A549 (cell line): ENCODE measurements at regions not wholly inside any gene's neighbourhood (a gene's known extent, or its start where the extent isn't known, plus 50 kb on each side); places are given as distances from the start of the nearest gene placed in this dataset.

Source experiments
- ATAC-seq, 2 experiments: fragments of 200-7000 bp in 1 of 2; fragments of >200 bp in 1 of 2; cut with Nextera tagmentation in 1 of 2; cut with Tn5 transposase in 1 of 2; 3 replicates each; pipeline versions ENCODE4 v1.8.0 to v1.9.1; 2018 to 2020; ENCODE audit warnings: mild to moderate bottlenecking in 1 of 2, moderate library complexity in 1 of 2
- CTCF ChIA-PET: fragments of 300-600 bp; sonication (Branson Sonifier 250); formaldehyde crosslinking; extraction: SDS; loops from one replicate; lab custom pipeline; 2021; ENCODE audit warnings: antibody characterized with exemption, inconsistent platforms; lab: Yijun Ruan, JAX
- POLR2A ChIA-PET: fragments of 350-600 bp; formaldehyde crosslinking; extraction: SDS; loops from one replicate; lab custom pipeline; 2021; ENCODE audit warnings: antibody characterized with exemption, inconsistent platforms; lab: Yijun Ruan, JAX
- DNase-seq, 2 experiments: peaks; one replicate each; pipeline versions ENCODE4 v3.0.0 to v3.0.0-alpha.2; 2011 to 2016; ENCODE audit warnings: low read depth in 1 of 2, low spot score in 1 of 2
- FAIRE-seq: peaks from 2 replicates; lab custom pipeline; 2011; peaks lifted over from hg19 to GRCh38; lab: Jason Lieb, UNC
- H3K27ac ChIP-seq, 2 experiments: fragments of >200 bp; sonication (Bioruptor Twin); formaldehyde crosslinking; 3 replicates each; pipeline ENCODE4 v1.5.1; 2016 to 2017
- H3K4me1 ChIP-seq: fragments of >200 bp; sonication (Bioruptor Twin); formaldehyde crosslinking; 3 replicates; pipeline ENCODE4 v1.6.1; 2016
- H3K4me2 ChIP-seq: fragments of >200 bp; sonication (Bioruptor Twin); formaldehyde crosslinking; 3 replicates; pipeline ENCODE4 v1.6.1; 2016
- H3K4me3 ChIP-seq: fragments of >200 bp; sonication (Bioruptor Twin); formaldehyde crosslinking; 3 replicates; pipeline ENCODE4 v1.5.1; 2016
- H3K9me3 ChIP-seq: fragments of >200 bp; sonication (Bioruptor Twin); formaldehyde crosslinking; 3 replicates; pipeline ENCODE4 v1.6.1; 2016
- ATOH8 ChIP-seq: fragments of 250-450 bp; sonication (Bioruptor Pico); IDR thresholded peaks from 2 replicates; pipeline ENCODE4 v1.5.0; 2020; ENCODE audit warnings: low read depth, mild to moderate bottlenecking, moderate library complexity
- CTCF ChIP-seq: fragments of >200 bp; sonication (Bioruptor Twin); formaldehyde crosslinking; IDR thresholded peaks from 3 replicates; pipeline ENCODE4 v1.5.1; 2016
- E2F6 ChIP-seq: IDR thresholded peaks from 2 replicates; pipeline ENCODE4 v1.6.1; 2012; ENCODE audit warnings: low read depth, borderline replicate concordance
- EHF ChIP-seq: fragments of 250-450 bp; sonication (Bioruptor Pico); IDR thresholded peaks from 2 replicates; pipeline ENCODE4 v1.5.0; 2020; ENCODE audit warnings: mild to moderate bottlenecking
- EHMT2 ChIP-seq: fragments of 200-600 bp; sonication (generic); IDR thresholded peaks from 2 replicates; pipeline ENCODE4 v1.6.1; 2016; ENCODE audit warnings: antibody characterized with exemption, low read depth, mild to moderate bottlenecking, moderate library complexity
- EP300 ChIP-seq, 2 experiments: fragments of >200 bp; sonication (Bioruptor Twin); formaldehyde crosslinking; IDR thresholded peaks; 2 replicates in 1 of 2; 3 replicates in 1 of 2; pipeline ENCODE4 v1.6.1; 2016 to 2017
- FOSB ChIP-seq: fragments of 250-450 bp; sonication (Bioruptor Pico); IDR thresholded peaks from 2 replicates; pipeline ENCODE4 v1.5.0; 2020; ENCODE audit warnings: mild to moderate bottlenecking, moderate library complexity
- FOSL2 ChIP-seq, 2 experiments: fragments of 450-650 bp in 1 of 2; fragments of >200 bp in 1 of 2; sonication (Bioruptor Twin) in 1 of 2; formaldehyde crosslinking; IDR thresholded peaks; 2 replicates each; pipeline versions ENCODE4 v1.5.0 to v1.6.1; 2016 to 2020; ENCODE audit warnings: mild to moderate bottlenecking in 1 of 2, moderate library complexity in 1 of 2
- FOXS1 ChIP-seq: fragments of 250-450 bp; sonication (Bioruptor Pico); IDR thresholded peaks from 2 replicates; pipeline ENCODE4 v1.5.0; 2020; ENCODE audit warnings: mild to moderate bottlenecking, moderate library complexity
- GATA3 ChIP-seq: IDR thresholded peaks from 2 replicates; pipeline ENCODE4 v1.6.1; 2012; ENCODE audit warnings: borderline replicate concordance
- HMGXB4 ChIP-seq: fragments of 250-450 bp; sonication (Bioruptor Pico); IDR thresholded peaks from 2 replicates; pipeline ENCODE4 v1.5.0; 2021; ENCODE audit warnings: mild to moderate bottlenecking, moderate library complexity, borderline replicate concordance
- HOXA7 ChIP-seq: fragments of 250-450 bp; sonication (Bioruptor Pico); IDR thresholded peaks from 2 replicates; pipeline ENCODE4 v1.5.0; 2020; ENCODE audit warnings: mild to moderate bottlenecking, moderate library complexity
- HOXB5 ChIP-seq: fragments of 250-450 bp; sonication (Bioruptor Pico); IDR thresholded peaks from 2 replicates; pipeline ENCODE4 v1.5.0; 2020; ENCODE audit warnings: mild to moderate bottlenecking, moderate library complexity
- MAFK ChIP-seq: fragments of 450-650 bp; IDR thresholded peaks from 2 replicates; pipeline ENCODE4 v1.6.1; 2014; ENCODE audit not compliant: partially characterized antibody
- MAX ChIP-seq: IDR thresholded peaks from 2 replicates; pipeline ENCODE4 v1.6.1; 2012
- NFE2L2 ChIP-seq: fragments of 150-350 bp; conservative IDR thresholded peaks from 2 replicates; pipeline ENCODE4 v1.6.1; 2014; ENCODE audit warnings: low read length
- NPAS2 ChIP-seq: fragments of 250-450 bp; sonication (Bioruptor Pico); IDR thresholded peaks from 2 replicates; pipeline ENCODE4 v1.8.0; 2022; ENCODE audit warnings: mild to moderate bottlenecking, moderate library complexity, borderline replicate concordance
- NR3C1 ChIP-seq: fragments of >200 bp; sonication (Bioruptor Twin); formaldehyde crosslinking; IDR thresholded peaks from 3 replicates; pipeline ENCODE4 v1.6.1; 2017
- PBX3 ChIP-seq: IDR thresholded peaks from 2 replicates; pipeline ENCODE4 v1.6.1; 2012
- POLR2A ChIP-seq: IDR thresholded peaks from 2 replicates; pipeline ENCODE4 v1.6.1; 2012; ENCODE audit warnings: mild to moderate bottlenecking, low read length
- RARB ChIP-seq: fragments of 250-450 bp; sonication (Bioruptor Pico); IDR thresholded peaks from 2 replicates; pipeline ENCODE4 v1.8.0; 2021; ENCODE audit warnings: mild to moderate bottlenecking, moderate library complexity
- REST ChIP-seq: fragments of 200-600 bp; sonication (generic); IDR thresholded peaks from 2 replicates; pipeline ENCODE4 v1.6.1; 2016; ENCODE audit warnings: antibody characterized with exemption, mild to moderate bottlenecking, moderate library complexity
- RFX5 ChIP-seq: fragments of 450-650 bp; IDR thresholded peaks from 2 replicates; pipeline ENCODE4 v1.7.1; 2014; ENCODE audit warnings: antibody characterized with exemption, mild to moderate bottlenecking, moderate library complexity
- SMC3 ChIP-seq: fragments of >200 bp; sonication (Bioruptor Twin); formaldehyde crosslinking; IDR thresholded peaks from 3 replicates; pipeline ENCODE4 v1.6.1; 2018; ENCODE audit warnings: inconsistent platforms
- ZFP36 ChIP-seq: fragments of 450-650 bp; IDR thresholded peaks from 2 replicates; pipeline ENCODE4 v1.6.1; 2014; ENCODE audit warnings: borderline replicate concordance; ENCODE audit not compliant: partially characterized antibody
- ZSCAN20 ChIP-seq: fragments of 250-450 bp; sonication (Bioruptor Pico); IDR thresholded peaks from 2 replicates; pipeline ENCODE4 v1.8.0; 2022; ENCODE audit warnings: mild to moderate bottlenecking, moderate library complexity
- WGBS: methylation state at CpG from one replicate; pipeline ENCODE4 v1.1.6; 2017; ENCODE audit errors: missing lambda C conversion rate; 5-methylcytosine and 5-hydroxymethylcytosine counted together

GRCh38 chr6:165988302-165988756, 179.3 kb downstream of the TBXT start (continued):
- TF ChIP-seq HMGXB4 (no peak), ZSCAN20 (CRISPR knock-in tag) (no peak; the same call in 1 of the 2 replicates), FOSB (no peak), NPAS2 (CRISPR knock-in tag) (no peak), EHMT2 (no peak), FOSL2 (IDR thresholded peaks at IDR 0.05) (no peak), FOSL2 (CRISPR knock-in tag; IDR thresholded peaks at IDR 0.05) (no peak), HOXB5 (peak; percentile 21; the same call in 1 of the 2 replicates)
- TF ChIP-seq, all 56 proteins: peak for 6

- POLR2A ChIA-PET: interaction anchor here (0.9 to 8.0 kb wide), 2 partner anchors 19 to 110 kb away, joined by 12 to 79 read pairs; no protein-coding TSS in a partner anchor
- WGBS: under 1% methylated on average over 19 of the region's 51 CpGs
- H3K4me1 ChIP-seq: peaks cover 8% of the 10 kb centered on the region
- DNase-seq (peak; percentile 89 to 99), ATAC-seq (peak; percentile 80 to 85), FAIRE-seq (no peak)
- peak overlapping the region; percentile 89 for H3K4me3 ChIP-seq
- H3K9me3 ChIP-seq: peaks cover 31% of the 10 kb centered on the region
- CTCF ChIA-PET: interaction anchor here (1.0 to 3.9 kb wide), 3 partner anchors 12 to 109 kb away, joined by 4 to 23 read pairs (median 10); no protein-coding TSS in a partner anchor
- H3K4me2 ChIP-seq: peak overlapping the region; percentile 90
- H3K27ac ChIP-seq: peak overlapping the region; percentile 95 to 97
- TF ChIP-seq EP300 (IDR thresholded peaks at IDR 0.05) (peak; percentile 98 to 100), HOXA7 (CRISPR knock-in tag) (no peak; the same call in 1 of the 2 replicates), REST (peak; percentile 23; the same call in 1 of the 2 replicates), GATA3 (peak; percentile 98), NR3C1 (no peak), SMC3 (peak; percentile 52), MAFK (no peak), POLR2A (peak; percentile 61), RARB (CRISPR knock-in tag) (peak; percentile 25; the same call in 1 of the 2 replicates), ZFP36 (no peak), FOSL2 (IDR thresholded peaks at IDR 0.05) (peak; percentile 39; the same call in 1 of the 2 replicates), FOSL2 (CRISPR knock-in tag; IDR thresholded peaks at IDR 0.05) (peak; percentile 75), E2F6 (no peak), HOXB5 (peak; percentile 87; the same call in 1 of the 2 replicates), ATOH8 (CRISPR knock-in tag) (peak; percentile 81), NFE2L2 (no peak), ZSCAN20 (CRISPR knock-in tag) (no peak), PBX3 (peak; percentile 80; the same call in 1 of the 2 replicates), EHF (0 out of 2 replicates have a peak, but pooled peaks have one; percentile 45), FOXS1 (CRISPR knock-in tag) (peak; percentile 82; the same call in 1 of the 2 replicates), RFX5 (no peak), MAX (peak; percentile 86), EHMT2 (no peak), CTCF (no peak)
These were observed 180.0 kb downstream of the TBXT start for GRCh38 chr6:165987483-165988301.
